H1 (cell line): ENCODE measurements at regions not wholly inside any gene's neighbourhood (a gene's known extent, or its start where the extent isn't known, plus 50 kb on each side); places are given as distances from the start of the nearest gene placed in this dataset.

Experiments used
- CTCF ChIA-PET: fragments of 300-600 bp; sonication (Branson Sonifier 250); formaldehyde crosslinking; loops from one replicate; lab custom pipeline; 2021; ENCODE audit not compliant: partially characterized antibody; lab: Charles Lee
- POLR2A ChIA-PET: fragments of 300-600 bp; sonication (Branson Sonifier 250); formaldehyde crosslinking; loops from one replicate; lab custom pipeline; 2021; ENCODE audit warnings: inconsistent platforms; ENCODE audit not compliant: partially characterized antibody; lab: Charles Lee
- DNase-seq, 2 experiments: peaks; one replicate each; pipeline versions ENCODE4 v3.0.0 to v3.0.0-alpha.2; 2010 to 2022; ENCODE audit warnings: low spot score in 2 of 2, low read depth in 1 of 2, mixed read lengths in 1 of 2
- FAIRE-seq: peaks from 2 replicates; lab custom pipeline; 2011; peaks lifted over from hg19 to GRCh38; lab: Jason Lieb, UNC
- H2AFZ ChIP-seq: 2 replicates; pipeline ENCODE4 v1.8.1; 2012; ENCODE audit warnings: low read length, inconsistent platforms
- H2AK5ac ChIP-seq: 2 replicates; pipeline ENCODE4 v1.6.1; 2013; ENCODE audit warnings: low read depth, low read length
- H2BK120ac ChIP-seq: replicated peaks from 2 replicates; pipeline ENCODE3; 2013; ENCODE audit warnings: low read depth, low read length, inconsistent platforms
- H2BK12ac ChIP-seq: 2 replicates; pipeline ENCODE4 v1.6.1; 2013; ENCODE audit warnings: low read depth, low read length
- H2BK15ac ChIP-seq: 2 replicates; pipeline ENCODE4 v1.6.1; 2013; ENCODE audit warnings: low read length
- H2BK20ac ChIP-seq: 2 replicates; pipeline ENCODE4 v1.6.1; 2013; ENCODE audit warnings: low read length
- H2BK5ac ChIP-seq: 2 replicates; pipeline ENCODE4 v1.6.1; 2013; ENCODE audit warnings: low read depth, low read length
- H3K14ac ChIP-seq: 2 replicates; pipeline ENCODE4 v1.6.1; 2013; ENCODE audit warnings: inconsistent platforms; ENCODE audit not compliant: insufficient read length
- H3K18ac ChIP-seq: 2 replicates; pipeline ENCODE4 v1.6.1; 2013; ENCODE audit warnings: low read length; ENCODE audit errors: extremely low read depth
- H3K23ac ChIP-seq: 2 replicates; pipeline ENCODE4 v1.6.1; 2013; ENCODE audit warnings: inconsistent platforms; ENCODE audit not compliant: insufficient read length
- H3K23me2 ChIP-seq: 2 replicates; pipeline ENCODE4 v1.6.1; 2013; ENCODE audit warnings: low read depth, low read length
- H3K27ac ChIP-seq: 2 replicates; pipeline ENCODE4 v1.6.1; 2011; ENCODE audit warnings: low read depth, low read length, inconsistent platforms
- H3K27me3 ChIP-seq, 4 experiments: replicated peaks in 1 of 4; 1 replicate in 1 of 4; 2 replicates in 3 of 4; pipeline versions ENCODE4 v1.6.1 to v1.8.1; 2011 to 2013; ENCODE audit warnings: low read length in 3 of 4, mild to moderate bottlenecking in 3 of 4, inconsistent platforms in 2 of 4, mixed read lengths in 2 of 4, moderate library complexity in 1 of 4; ENCODE audit not compliant: control insufficient read depth in 3 of 4, insufficient read depth in 3 of 4; ENCODE audit errors: extremely low read depth in 1 of 4
- H3K36me3 ChIP-seq, 4 experiments: 2 replicates each; pipeline versions ENCODE4 v1.6.1 to v1.8.1; 2011 to 2013; ENCODE audit warnings: mild to moderate bottlenecking in 4 of 4, low read length in 3 of 4, moderate library complexity in 2 of 4, control low read depth in 1 of 4, inconsistent platforms in 1 of 4; ENCODE audit not compliant: insufficient read depth in 4 of 4, control insufficient read depth in 2 of 4
- H3K4ac ChIP-seq: replicated peaks from 2 replicates; pipeline ENCODE3; 2013; ENCODE audit warnings: low read length, low read depth, mixed read lengths, inconsistent platforms; ENCODE audit not compliant: insufficient read length
- H3K4me1 ChIP-seq, 4 experiments: replicated peaks in 1 of 4; 1 replicate in 1 of 4; 2 replicates in 3 of 4; pipeline versions ENCODE4 v1.6.1 to v1.8.1; 2011 to 2013; ENCODE audit warnings: low read length in 3 of 4, inconsistent platforms in 2 of 4, mixed read lengths in 1 of 4; ENCODE audit not compliant: insufficient read depth in 4 of 4, control insufficient read depth in 3 of 4
- H3K4me2 ChIP-seq, 2 experiments: 2 replicates each; pipeline versions ENCODE4 v1.6.1 to v1.8.1; 2011 to 2013; ENCODE audit warnings: low read depth in 2 of 2, low read length in 2 of 2, control low read depth in 1 of 2, inconsistent platforms in 1 of 2, mild to moderate bottlenecking in 1 of 2; ENCODE audit not compliant: insufficient read depth in 1 of 2
- H3K4me3 ChIP-seq, 4 experiments: fragments of 200-600, 300-600 bp in 1 of 4; sonication (generic), shearing (Covaris generic), sonication (Bioruptor Twin) in 1 of 4; 2 replicates each; pipeline versions ENCODE4 v1.5.1 to v1.8.1; 2011 to 2016; ENCODE audit warnings: low read length in 4 of 4, low read depth in 3 of 4, control low read depth in 2 of 4, inconsistent platforms in 2 of 4, mild to moderate bottlenecking in 2 of 4, mixed read lengths in 1 of 4, moderate library complexity in 1 of 4; ENCODE audit not compliant: insufficient read depth in 2 of 4; ENCODE audit errors: extremely low read depth in 1 of 4
- H3K56ac ChIP-seq: replicated peaks from 2 replicates; pipeline ENCODE3; 2013; ENCODE audit warnings: low read depth, mild to moderate bottlenecking, mixed read lengths, low read length, inconsistent platforms; ENCODE audit not compliant: insufficient read length
- H3K79me1 ChIP-seq: 2 replicates; pipeline ENCODE4 v1.6.1; 2013; ENCODE audit warnings: low read depth, low read length, control low read depth
- H3K79me2 ChIP-seq, 2 experiments: 2 replicates each; pipeline versions ENCODE4 v1.6.1 to v1.8.1; 2012 to 2013; ENCODE audit warnings: low read length in 2 of 2, mild to moderate bottlenecking in 2 of 2, inconsistent platforms in 1 of 2; ENCODE audit not compliant: insufficient read depth in 2 of 2, control insufficient read depth in 1 of 2
- H3K9ac ChIP-seq, 4 experiments: replicated peaks in 1 of 4; 1 replicate in 1 of 4; 2 replicates in 3 of 4; pipeline versions ENCODE4 v1.6.1 to v1.8.1; 2011 to 2013; ENCODE audit warnings: low read depth in 3 of 4, low read length in 3 of 4, control low read depth in 2 of 4, mild to moderate bottlenecking in 2 of 4, moderate library complexity in 2 of 4, inconsistent platforms in 1 of 4; ENCODE audit errors: extremely low read depth in 1 of 4
- H3K9me3 ChIP-seq, 2 experiments: 2 replicates each; pipeline versions ENCODE4 v1.6.1 to v1.8.1; 2012 to 2013; ENCODE audit warnings: mild to moderate bottlenecking in 2 of 2, moderate library complexity in 2 of 2, control low read depth in 1 of 2, inconsistent platforms in 1 of 2, low read depth in 1 of 2, low read length in 1 of 2, mixed read lengths in 1 of 2; ENCODE audit not compliant: insufficient read depth in 2 of 2
- H4K20me1 ChIP-seq, 2 experiments: replicated peaks in 1 of 2; 2 replicates each; pipeline versions ENCODE3 to v1.8.1; 2011 to 2013; ENCODE audit warnings: inconsistent platforms in 2 of 2, low read length in 2 of 2, mild to moderate bottlenecking in 1 of 2; ENCODE audit not compliant: insufficient read depth in 2 of 2, control insufficient read depth in 1 of 2
- H4K5ac ChIP-seq: 2 replicates; pipeline ENCODE4 v1.6.1; 2013; ENCODE audit warnings: low read length, low read depth, mixed read lengths, inconsistent platforms; ENCODE audit not compliant: insufficient read length
- H4K8ac ChIP-seq: 2 replicates; pipeline ENCODE4 v1.8.0; 2013; ENCODE audit warnings: mild to moderate bottlenecking, moderate library complexity, low read length, inconsistent platforms; ENCODE audit not compliant: insufficient read depth; ENCODE audit errors: extremely low read depth
- H4K91ac ChIP-seq: replicated peaks from 2 replicates; pipeline ENCODE3; 2013; ENCODE audit warnings: low read length, mixed read lengths, inconsistent platforms; ENCODE audit not compliant: insufficient read length
- CEBPB ChIP-seq: IDR thresholded peaks from 2 replicates; pipeline ENCODE4 v1.6.1; 2012; ENCODE audit warnings: low read depth, low read length
- JUND ChIP-seq: IDR thresholded peaks from 2 replicates; pipeline ENCODE4 v1.6.1; 2011; ENCODE audit warnings: mild to moderate bottlenecking, improper control_type of control experiment, low read length
- POU5F1 ChIP-seq: IDR thresholded peaks from 2 replicates; pipeline ENCODE4 v1.6.1; 2011; ENCODE audit warnings: low read depth, mild to moderate bottlenecking, low read length, moderate library complexity
- WGBS, 2 experiments: shearing (Covaris generic) in 1 of 2; methylation state at CpG; one replicate each; pipeline versions ENCODE4 v1.1.6 to v1.1.7; 2013 to 2015; ENCODE audit warnings: low lambda C conversion rate in 2 of 2, mixed read lengths in 2 of 2, inconsistent platforms in 1 of 2, low coverage in 1 of 2, missing lambda C conversion rate in 1 of 2; ENCODE audit not compliant: insufficient replicate concordance in 2 of 2, insufficient coverage in 1 of 2, insufficient read length in 1 of 2; ENCODE audit errors: extremely low coverage in 1 of 2, missing lambda C conversion rate in 1 of 2; 5-methylcytosine and 5-hydroxymethylcytosine counted together

DNA sequence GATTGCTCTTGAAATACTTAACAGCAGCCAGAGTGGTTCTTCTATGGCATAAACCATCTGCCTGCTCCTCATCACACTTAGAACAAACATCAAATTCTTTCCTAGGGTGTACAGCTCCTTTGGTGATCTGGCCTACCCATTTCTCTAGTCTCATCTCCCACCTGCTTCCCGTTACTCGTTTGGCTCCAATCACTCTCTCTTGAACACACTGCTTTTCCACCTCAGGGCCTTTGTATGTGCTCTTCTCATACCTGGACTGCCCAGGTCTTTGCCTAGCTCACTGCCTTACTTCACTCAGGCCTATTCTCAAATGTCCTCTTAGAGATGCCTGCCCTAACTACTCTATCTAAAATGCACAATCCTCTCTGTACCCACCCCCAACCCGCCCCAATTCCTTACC lies 100.5 kb downstream of the KCNRG start:
- Histone ChIP-seq H3K4me1 (no peaks in the 10 kb centered on the region), H3K27ac (no peak overlapping the region), H3K4ac (no peak overlapping the region), H3K14ac (no peak overlapping the region), H4K8ac (no peak overlapping the region), H4K91ac (no peak overlapping the region), H3K9me3 (no peaks in the 10 kb centered on the region), H3K27me3 (peaks cover 0 to under 1% (median under 1%) of the 10 kb centered on the region in 4 experiments; a peak in 4 of 7 replicates), H3K4me2 (no peak overlapping the region), H2BK12ac (no peak overlapping the region), H2BK20ac (no peak overlapping the region), H3K56ac (no peak overlapping the region), H3K79me2 (no peaks in the 10 kb centered on the region), H2BK120ac (no peak overlapping the region), H3K36me3 (no peaks in the 10 kb centered on the region), H3K9ac (no peak overlapping the region), H3K23me2 (no peaks in the 10 kb centered on the region), H2BK5ac (no peak overlapping the region), H2BK15ac (no peak overlapping the region), H4K20me1 (peaks cover 0 to 1% of the 10 kb centered on the region in 2 experiments), H2AK5ac (no peak overlapping the region), H2AFZ (no peak overlapping the region), H3K23ac (no peak overlapping the region), H3K18ac (no peak overlapping the region), H3K4me3 (no peak overlapping the region), H4K5ac (no peak overlapping the region), H3K79me1 (no peaks in the 10 kb centered on the region)
- DNase-seq (no peak), FAIRE-seq (no peak)
- ChIA-PET POLR2A (no interaction called here), CTCF (interaction anchor here (0.6 to 2.3 kb wide), 5 partner anchors 19 to 684 kb away, joined by 3 to 10 read pairs (median 6); no protein-coding TSS in a partner anchor)
- TF ChIP-seq JUND: no peak
- no peak for TF ChIP-seq POU5F1
- TF ChIP-seq CEBPB: no peak
- 96 to 100% methylated on average over 1 to 3 of the region's 3 CpGs for WGBS, 2 experiments
